ENCODE measurements at regions not wholly inside any gene's neighbourhood (a gene's known extent, or its start where the extent isn't known, plus 50 kb on each side); places are given as distances from the start of the nearest gene placed in this dataset.
"Not testable (repeated sequence)": the region's sequence is repeated elsewhere in the genome, so short reads cannot be mapped to it uniquely, and the experiment has no call there.

DNA sequence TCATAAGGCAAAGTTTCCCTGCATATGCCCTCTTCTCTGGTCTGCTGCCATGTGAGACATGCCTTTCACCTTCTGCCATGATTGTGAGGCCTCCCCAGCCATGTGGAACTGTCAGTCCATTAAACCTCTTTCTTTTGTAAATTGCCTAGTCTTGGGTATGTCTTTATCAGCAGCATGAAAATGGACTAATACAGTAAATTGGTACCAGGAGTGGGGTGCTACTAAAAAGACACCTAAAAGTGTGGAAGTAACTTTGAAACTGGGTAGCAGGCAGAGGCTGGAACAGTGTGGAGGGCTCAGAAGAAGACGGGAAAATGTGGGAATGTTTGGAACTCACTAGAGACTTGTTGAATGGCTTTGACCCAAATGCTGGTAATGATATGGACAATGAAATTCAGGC lies 534.5 kb downstream of the GPAM start:
- H3K18ac ChIP-seq (ENCODE audit: low read depth, low read length); H2AK9ac ChIP-seq (replicated peaks; ENCODE audit: low read depth, low read length, poor library complexity); H2AK5ac ChIP-seq (ENCODE audit: low read depth, low read length); CTCF ChIA-PET; H4K20me1 ChIP-seq (ENCODE audit: insufficient read depth, low read length); H3K23ac ChIP-seq (ENCODE audit: low read depth, low read length); H2BK20ac ChIP-seq (ENCODE audit: low read depth, low read length); H3K56ac ChIP-seq (ENCODE audit: extremely low read depth, insufficient read depth, low read length); H3K79me1 ChIP-seq (ENCODE audit: low read depth in 1 of 2, low read length in 2 of 2); H2BK120ac ChIP-seq (ENCODE audit: low read depth, low read length); BruUV-seq (replicated peaks); H4K5ac ChIP-seq (ENCODE audit: low read depth, low read length); H3K14ac ChIP-seq (replicated peaks; ENCODE audit: low read depth, low read length); H3K4me3 ChIP-seq (ENCODE audit: insufficient read depth, low read depth, low read length); H3K9me1 ChIP-seq (ENCODE audit: insufficient read depth, low read length); H4K8ac ChIP-seq (ENCODE audit: low read depth in 2 of 2, low read length in 2 of 2); H3K4me2 ChIP-seq (ENCODE audit: low read depth, low read length); ATAC-seq (ENCODE audit: low read depth); H2AFZ ChIP-seq (replicated peaks; ENCODE audit: low read length, poor library complexity); H2BK5ac ChIP-seq (ENCODE audit: low read depth, low read length, poor library complexity, severe bottlenecking); dilution Hi-C loops (cut with HindIII; ENCODE audit: low sequenced_read_pairs, unreplicated experiment); intact Hi-C loops (cut with micrococcal nuclease); H3K27me3 ChIP-seq (ENCODE audit: control insufficient read depth, insufficient read depth, low read length); H3K27ac ChIP-seq (ENCODE audit: insufficient read depth, low read length); DNase-seq; H3K4ac ChIP-seq (ENCODE audit: low read depth, low read length); in situ Hi-C loops (cut with MboI; ENCODE audit: low sequenced_read_pairs); H4K91ac ChIP-seq (ENCODE audit: insufficient read depth, low read depth, low read length); H3K4me1 ChIP-seq (ENCODE audit: control insufficient read depth, insufficient read depth, low read length); H2BK15ac ChIP-seq (ENCODE audit: low read depth, low read length); POLR2A ChIA-PET (ENCODE audit: unreplicated experiment); H3K9ac ChIP-seq (ENCODE audit: low read depth, low read length); H3K36me3 ChIP-seq (ENCODE audit: control insufficient read depth, insufficient read depth, low read length): not testable (repeated sequence)
- 33% methylated on average over 1 of the region's 1 CpG; no CpG with 5 or more reads in 1 of the 2 experiments for WGBS, 2 experiments (ENCODE audit: extremely low coverage in 2 of 2, insufficient read length in 1 of 2)
- peaks cover 17% of the 10 kb centered on the region for H3K9me3 ChIP-seq (ENCODE audit: control insufficient read depth, insufficient read depth, low read length)
